HG03521 (cell line): ENCODE measurements at regions not wholly inside any gene's neighbourhood (a gene's known extent, or its start where the extent isn't known, plus 50 kb on each side); places are given as distances from the start of the nearest gene placed in this dataset.

Experiments
- ATAC-seq: cut with Tn5 transposase; IDR thresholded peaks from one replicate; pipeline ENCODE4 v1.9.1; 2021; ENCODE audit warnings: mild to moderate bottlenecking, moderate library complexity; ENCODE audit not compliant: unreplicated experiment

DNA sequence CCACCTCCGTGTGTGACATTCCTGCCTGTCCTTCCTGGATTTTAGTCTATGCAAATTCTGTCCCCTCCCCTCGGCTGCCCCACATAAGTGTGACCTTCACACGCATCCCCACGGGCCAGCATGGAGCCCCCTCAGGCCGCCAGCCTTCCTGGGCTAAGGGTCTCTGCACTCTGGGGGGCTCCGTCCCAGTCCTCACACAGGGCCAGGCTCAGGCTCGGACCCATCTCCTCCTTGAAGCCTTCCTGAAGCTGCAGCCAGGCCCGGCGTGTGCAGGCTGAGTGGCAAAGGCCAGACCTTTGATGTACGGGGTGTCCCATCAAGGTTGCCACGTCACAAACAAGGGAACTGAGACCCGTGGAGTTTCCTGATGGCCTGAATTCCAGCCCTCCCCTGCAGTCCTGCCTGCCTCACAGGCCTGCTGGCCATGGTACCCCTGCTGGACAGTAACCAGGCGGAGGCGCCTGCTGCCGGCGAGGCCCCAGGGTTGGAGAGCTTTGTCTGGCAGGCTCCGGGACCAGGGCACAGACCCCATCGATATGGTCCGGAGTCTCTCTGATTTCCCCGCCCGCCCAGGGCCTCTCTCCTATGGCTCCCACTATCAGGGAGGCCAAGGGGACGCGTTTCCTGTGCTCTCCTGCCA, 791.7 kb downstream of the BRD1 start:
- no peak for ATAC-seq

GRCh38 chr22:49034836-49035817, 792.5 kb downstream of the BRD1 start:
- ATAC-seq, result no peak

GRCh38 chr22:49033616-49034015, 794.1 kb downstream of the BRD1 start:
- no peak for ATAC-seq

GRCh38 chr22:49032821-49033220, 794.9 kb downstream of the BRD1 start:
- ATAC-seq, result no peak

DNA sequence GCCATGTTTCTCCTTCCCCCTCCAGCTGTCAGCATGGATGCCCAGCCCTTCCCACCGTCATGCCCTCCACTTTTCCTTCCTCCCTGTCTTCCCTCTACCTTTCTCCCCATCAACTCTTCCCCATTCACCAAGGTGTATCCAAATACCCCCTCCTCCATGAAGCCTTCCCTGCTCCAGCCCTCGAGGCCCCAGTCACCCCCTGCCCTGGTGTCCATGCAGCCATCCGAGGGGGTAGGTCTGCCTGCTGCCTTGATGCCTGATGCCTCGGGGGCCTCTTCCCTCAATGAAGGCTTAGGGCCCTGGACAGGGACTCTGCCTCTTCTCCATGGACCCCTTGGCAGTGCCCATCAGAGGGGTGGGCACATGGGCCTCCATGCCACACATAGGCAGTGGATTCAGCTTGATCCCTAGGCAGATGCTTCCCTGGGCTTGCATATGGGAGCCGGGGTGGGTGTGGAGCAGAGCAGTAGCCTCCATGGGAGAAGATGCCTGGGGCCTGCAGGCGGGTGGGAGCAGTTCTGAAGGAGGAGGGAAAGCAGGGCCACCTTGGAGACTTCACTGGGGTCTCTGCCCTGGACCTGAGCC, 795.8 kb downstream of the BRD1 start:
- no peak for ATAC-seq

DNA sequence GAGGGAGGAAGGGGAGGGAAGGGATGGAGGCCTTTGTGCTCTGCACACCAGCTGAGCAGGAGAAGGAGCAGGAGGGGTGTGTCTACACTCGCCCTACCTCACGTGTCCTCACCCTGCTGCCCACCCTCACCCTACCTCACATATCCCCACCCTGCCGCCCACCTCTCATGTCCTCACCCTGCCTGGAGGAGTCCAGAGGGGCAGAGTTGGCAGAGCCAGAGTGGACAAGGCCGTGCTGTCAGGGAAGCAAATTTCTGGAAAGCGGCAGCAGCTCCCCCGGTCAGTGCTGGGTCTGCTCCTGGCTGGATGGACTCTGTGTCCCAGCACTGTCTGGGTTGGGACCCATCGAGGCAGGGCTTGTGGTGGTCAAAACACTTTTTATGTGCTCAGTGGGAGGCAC, 799.6 kb downstream of the BRD1 start:
- no peak for ATAC-seq

GRCh38 chr22:49027368-49027670, 800.4 kb downstream of the BRD1 start:
- no peak for ATAC-seq

DNA sequence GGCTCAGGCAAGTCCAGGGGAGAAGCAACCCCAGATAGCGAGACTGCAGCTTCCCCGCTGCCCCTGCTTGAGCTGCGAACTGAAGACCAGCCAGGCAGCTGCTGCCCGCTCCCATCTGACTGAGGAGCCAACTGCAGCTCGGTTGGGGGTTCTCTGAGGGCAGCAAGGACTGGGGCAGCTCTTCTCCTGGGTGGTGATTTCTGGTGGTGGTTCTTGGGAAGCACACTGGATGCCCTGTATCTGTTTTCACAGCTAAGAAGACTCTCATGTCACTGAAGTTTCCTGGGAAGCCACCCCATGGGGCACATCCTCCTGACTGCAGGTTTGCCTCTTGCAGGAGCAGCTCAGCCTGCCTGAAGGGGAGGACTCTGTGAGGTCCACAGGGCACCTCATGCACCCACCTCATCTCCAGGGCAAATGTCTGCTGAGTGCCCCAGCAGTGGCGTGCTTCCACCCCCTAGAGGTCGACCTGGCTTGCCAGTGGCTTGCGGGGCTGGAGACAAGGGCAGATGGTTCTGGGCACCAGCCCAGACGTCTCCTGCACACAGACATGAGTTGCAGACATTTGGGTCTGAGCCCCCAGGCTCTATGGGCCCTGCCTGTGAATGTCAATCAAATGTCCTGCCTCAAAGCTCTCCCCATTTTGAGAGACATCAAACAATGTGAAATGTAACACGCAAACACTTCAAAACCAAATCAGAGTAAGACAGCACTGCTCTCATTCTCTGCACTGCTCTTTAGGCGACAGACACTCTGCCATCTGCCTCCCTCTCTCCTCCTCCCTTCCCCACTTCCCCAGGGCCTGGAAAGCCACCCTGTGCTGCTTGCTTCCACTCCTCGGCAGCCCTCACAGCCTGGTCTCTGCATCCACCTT, 800.9 kb downstream of the BRD1 start:
- ATAC-seq, result no peak

DNA sequence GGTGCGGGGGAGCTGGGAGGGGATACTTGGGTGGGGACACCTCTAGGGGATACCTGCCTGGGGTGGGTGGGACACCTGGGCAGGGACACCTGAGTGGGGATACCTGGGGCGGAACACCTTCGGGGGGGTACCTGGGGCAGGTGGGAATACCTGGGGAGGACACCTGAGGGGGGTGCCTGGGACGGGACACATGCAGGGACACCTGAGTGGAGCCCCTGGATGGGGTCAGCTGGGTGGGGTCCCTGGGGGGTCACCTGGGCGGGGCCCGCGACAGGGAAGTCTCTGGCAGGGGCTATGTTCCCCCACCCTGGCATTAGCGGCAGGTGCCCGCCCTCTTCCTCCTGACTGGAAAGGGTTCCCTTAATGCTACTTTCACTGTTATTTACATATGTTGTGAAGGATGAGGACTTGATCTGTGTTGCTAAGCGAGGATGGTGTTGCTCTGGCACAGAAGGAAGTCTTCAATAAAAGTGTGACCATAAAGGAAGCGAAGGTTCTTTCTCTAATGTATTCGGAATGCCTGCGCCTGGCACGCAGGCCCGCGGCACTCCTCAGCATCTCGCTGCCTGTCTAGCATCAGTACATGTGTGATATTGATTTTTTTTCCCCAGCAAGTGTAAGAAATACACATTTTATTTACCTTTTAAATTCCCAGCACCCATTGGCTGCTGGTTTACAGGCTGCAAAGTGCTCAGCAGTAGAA, 801.7 kb downstream of the BRD1 start:
- ATAC-seq, result no peak

- ATAC-seq, result no peak
These were observed 802.8 kb downstream of the BRD1 start for GRCh38 chr22:49024775-49025440.

- no peak for ATAC-seq
These were observed 803.5 kb downstream of the BRD1 start for GRCh38 chr22:49023879-49024774.

DNA sequence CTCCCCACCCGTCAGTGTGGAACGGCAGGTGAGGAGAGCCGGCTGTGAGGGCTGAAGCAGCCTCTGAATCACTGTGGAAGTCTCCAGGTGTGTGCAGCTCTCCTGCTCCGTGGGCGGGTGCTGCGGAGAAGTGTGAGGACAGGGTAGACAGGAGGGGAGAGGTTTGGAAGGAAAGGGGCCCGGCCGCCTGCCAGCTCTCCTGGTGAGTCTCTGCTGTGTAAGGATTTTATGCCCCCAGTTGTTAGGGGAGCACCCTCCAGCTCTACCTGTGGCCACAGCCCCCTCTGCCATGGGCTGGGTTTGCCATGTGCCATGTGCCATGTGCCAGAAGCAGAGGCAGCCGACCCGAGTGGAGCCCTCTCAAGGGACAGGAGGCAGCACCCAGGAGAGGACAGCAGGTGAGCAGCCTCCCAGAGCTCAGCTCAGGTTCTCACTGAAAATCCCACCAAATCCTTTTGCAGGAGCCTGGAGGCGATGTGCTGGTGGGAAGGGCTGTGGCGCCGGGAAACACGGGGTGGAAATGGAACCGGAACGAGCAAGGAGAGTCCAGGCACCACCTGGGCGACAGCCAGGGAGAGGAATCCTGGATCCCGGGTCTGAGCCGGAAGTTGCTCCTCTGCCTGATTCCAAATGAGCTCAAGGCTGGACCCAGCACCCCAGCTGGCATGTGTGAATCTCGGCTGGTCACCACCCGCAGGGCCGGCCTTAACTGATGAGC, 804.4 kb downstream of the BRD1 start:
- ATAC-seq, result no peak

- no peak for ATAC-seq
These were observed 804.9 kb downstream of the BRD1 start for GRCh38 chr22:49022816-49023160.

GRCh38 chr22:49021926-49022815, 805.5 kb downstream of the BRD1 start:
- no peak for ATAC-seq

GRCh38 chr22:49021131-49021925, 806.3 kb downstream of the BRD1 start:
- ATAC-seq, result no peak
